Smooth muscle cell (in vitro differentiated cells): ENCODE measurements at regions not wholly inside any gene's neighbourhood (a gene's known extent, or its start where the extent isn't known, plus 50 kb on each side); places are given as distances from the start of the nearest gene placed in this dataset.

Experiments used
- DNase-seq: peaks from one replicate; lab custom pipeline; 2025; ENCODE audit not compliant: unreplicated experiment; lab: John Stamatoyannopoulos, UW
- H2AFZ ChIP-seq: fragments of 200-600 bp; sonication (generic); 2 replicates; pipeline ENCODE4 v1.6.0; 2016; ENCODE audit warnings: antibody characterized with exemption, low read depth, mild to moderate bottlenecking
- H3F3A ChIP-seq: fragments of 200-600 bp; sonication (generic); 2 replicates; pipeline ENCODE4 v1.6.0; 2017; ENCODE audit warnings: antibody characterized with exemption, low read depth
- H3K27ac ChIP-seq: fragments of 200-600 bp; sonication (generic); 2 replicates; pipeline ENCODE4 v1.5.1; 2016; ENCODE audit warnings: low read depth, mild to moderate bottlenecking
- H3K27me3 ChIP-seq: fragments of 200-600 bp; sonication (generic); 2 replicates; pipeline ENCODE4 v1.6.1; 2016; ENCODE audit warnings: low read depth, mild to moderate bottlenecking
- H3K36me3 ChIP-seq: fragments of 200-600 bp; sonication (generic); 2 replicates; pipeline ENCODE4 v1.5.1; 2016; ENCODE audit warnings: low read depth
- H3K4me1 ChIP-seq: fragments of 200-600 bp; sonication (generic); 2 replicates; pipeline ENCODE4 v1.5.1; 2016; ENCODE audit warnings: low read depth
- H3K4me2 ChIP-seq: fragments of 200-600 bp; sonication (generic); 2 replicates; pipeline ENCODE4 v1.6.0; 2016; ENCODE audit warnings: mild to moderate bottlenecking
- H3K4me3 ChIP-seq: fragments of 200-600 bp; sonication (generic); 2 replicates; pipeline ENCODE4 v1.5.1; 2016; ENCODE audit warnings: mild to moderate bottlenecking
- H3K79me2 ChIP-seq: fragments of 200-600 bp; sonication (generic); 2 replicates; pipeline ENCODE4 v1.6.0; 2016; ENCODE audit warnings: low read depth, mild to moderate bottlenecking
- H3K9ac ChIP-seq: fragments of 200-600 bp; sonication (generic); 2 replicates; pipeline ENCODE4 v1.6.0; 2016; ENCODE audit warnings: low read depth
- H3K9me3 ChIP-seq: fragments of 200-600 bp; sonication (generic); replicated peaks from 2 replicates; pipeline ENCODE4 v1.5.1; 2016; ENCODE audit warnings: low read depth
- H4K20me1 ChIP-seq: fragments of 200-600 bp; sonication (generic); 2 replicates; pipeline ENCODE4 v1.6.0; 2016; ENCODE audit warnings: low read depth
- WGBS: methylation state at CpG from one replicate; pipeline ENCODE4 v1.1.7; 2016; ENCODE audit warnings: low lambda C conversion rate; 5-methylcytosine and 5-hydroxymethylcytosine counted together
- TF ChIP-seq, protein P1 (sequence below): fragments of 200-600 bp; sonication (generic); IDR thresholded peaks from 2 replicates; pipeline ENCODE4 v1.5.1; 2017; ENCODE audit warnings: borderline replicate concordance, mild to moderate bottlenecking, antibody characterized with exemption; ENCODE audit not compliant: insufficient read depth, poor library complexity, severe bottlenecking

DNA sequence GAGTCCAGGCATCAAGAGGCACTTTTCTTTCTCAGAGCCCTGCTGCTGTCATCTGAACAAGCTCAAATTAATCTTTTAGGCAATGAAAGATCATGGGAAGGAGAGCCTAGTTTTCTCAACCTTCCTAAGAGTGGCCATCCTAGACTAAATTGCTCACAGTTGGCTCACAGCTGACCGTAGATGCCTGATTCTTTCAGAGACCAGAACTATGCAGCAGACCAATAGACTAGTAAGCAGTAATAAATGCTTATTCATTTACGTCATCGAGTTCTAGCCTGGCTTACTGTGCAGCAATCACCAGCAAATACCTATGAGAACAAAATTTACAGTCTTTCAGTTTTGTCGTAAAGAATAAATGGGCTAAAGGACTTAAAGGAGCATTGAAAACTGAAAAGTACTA is 602.9 kb upstream of the GHITM start:
- Histone ChIP-seq H3K9me3 (no peaks in the 10 kb centered on the region), H3K4me3 (no peak overlapping the region), H3K9ac (no peak overlapping the region), H3K4me2 (peak overlapping the region; percentile 23), H4K20me1 (no peaks in the 10 kb centered on the region), H3K27ac (peak overlapping the region; percentile 68), H3K27me3 (no peaks in the 10 kb centered on the region), H3K4me1 (peaks cover 10% of the 10 kb centered on the region), H2AFZ (no peak overlapping the region), H3F3A (peaks cover 5% of the 10 kb centered on the region), H3K79me2 (no peaks in the 10 kb centered on the region), H3K36me3 (no peaks in the 10 kb centered on the region)
- TF ChIP-seq, protein P1, sequence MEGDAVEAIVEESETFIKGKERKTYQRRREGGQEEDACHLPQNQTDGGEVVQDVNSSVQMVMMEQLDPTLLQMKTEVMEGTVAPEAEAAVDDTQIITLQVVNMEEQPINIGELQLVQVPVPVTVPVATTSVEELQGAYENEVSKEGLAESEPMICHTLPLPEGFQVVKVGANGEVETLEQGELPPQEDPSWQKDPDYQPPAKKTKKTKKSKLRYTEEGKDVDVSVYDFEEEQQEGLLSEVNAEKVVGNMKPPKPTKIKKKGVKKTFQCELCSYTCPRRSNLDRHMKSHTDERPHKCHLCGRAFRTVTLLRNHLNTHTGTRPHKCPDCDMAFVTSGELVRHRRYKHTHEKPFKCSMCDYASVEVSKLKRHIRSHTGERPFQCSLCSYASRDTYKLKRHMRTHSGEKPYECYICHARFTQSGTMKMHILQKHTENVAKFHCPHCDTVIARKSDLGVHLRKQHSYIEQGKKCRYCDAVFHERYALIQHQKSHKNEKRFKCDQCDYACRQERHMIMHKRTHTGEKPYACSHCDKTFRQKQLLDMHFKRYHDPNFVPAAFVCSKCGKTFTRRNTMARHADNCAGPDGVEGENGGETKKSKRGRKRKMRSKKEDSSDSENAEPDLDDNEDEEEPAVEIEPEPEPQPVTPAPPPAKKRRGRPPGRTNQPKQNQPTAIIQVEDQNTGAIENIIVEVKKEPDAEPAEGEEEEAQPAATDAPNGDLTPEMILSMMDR = no peak
- WGBS = 33% methylated on average over 4 of the region's 4 CpGs
- no peak for DNase-seq

DNA sequence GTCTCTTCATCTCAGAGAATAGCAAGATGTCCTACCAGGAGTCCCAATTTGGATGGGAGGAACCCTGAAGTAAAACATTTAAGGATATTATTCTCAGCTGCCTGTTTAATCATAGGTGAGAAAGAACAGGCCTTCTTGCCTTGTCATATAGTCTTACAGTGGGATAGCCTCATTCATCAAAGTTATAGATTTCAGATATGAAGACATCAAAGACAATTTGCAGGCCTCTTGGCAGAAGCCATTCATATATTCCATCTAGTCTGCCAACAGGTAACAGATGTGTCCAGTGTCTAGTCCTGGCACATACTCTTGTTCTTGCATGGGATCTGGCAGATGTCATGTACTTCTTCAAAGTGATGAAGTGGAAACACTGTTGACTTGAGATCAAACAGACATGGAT is 601.3 kb upstream of the GHITM start:
- Histone ChIP-seq H3K36me3 (no peaks in the 10 kb centered on the region), H3F3A (peaks cover 5% of the 10 kb centered on the region), H3K4me1 (peaks cover 18% of the 10 kb centered on the region), H3K9me3 (no peaks in the 10 kb centered on the region), H3K9ac (no peak overlapping the region), H3K4me3 (no peak overlapping the region), H3K27ac (no peak overlapping the region), H3K27me3 (no peaks in the 10 kb centered on the region), H3K4me2 (no peak overlapping the region), H4K20me1 (no peaks in the 10 kb centered on the region), H2AFZ (no peak overlapping the region), H3K79me2 (no peaks in the 10 kb centered on the region)
- DNase-seq = no peak
- TF ChIP-seq, protein P1 = no peak

DNA sequence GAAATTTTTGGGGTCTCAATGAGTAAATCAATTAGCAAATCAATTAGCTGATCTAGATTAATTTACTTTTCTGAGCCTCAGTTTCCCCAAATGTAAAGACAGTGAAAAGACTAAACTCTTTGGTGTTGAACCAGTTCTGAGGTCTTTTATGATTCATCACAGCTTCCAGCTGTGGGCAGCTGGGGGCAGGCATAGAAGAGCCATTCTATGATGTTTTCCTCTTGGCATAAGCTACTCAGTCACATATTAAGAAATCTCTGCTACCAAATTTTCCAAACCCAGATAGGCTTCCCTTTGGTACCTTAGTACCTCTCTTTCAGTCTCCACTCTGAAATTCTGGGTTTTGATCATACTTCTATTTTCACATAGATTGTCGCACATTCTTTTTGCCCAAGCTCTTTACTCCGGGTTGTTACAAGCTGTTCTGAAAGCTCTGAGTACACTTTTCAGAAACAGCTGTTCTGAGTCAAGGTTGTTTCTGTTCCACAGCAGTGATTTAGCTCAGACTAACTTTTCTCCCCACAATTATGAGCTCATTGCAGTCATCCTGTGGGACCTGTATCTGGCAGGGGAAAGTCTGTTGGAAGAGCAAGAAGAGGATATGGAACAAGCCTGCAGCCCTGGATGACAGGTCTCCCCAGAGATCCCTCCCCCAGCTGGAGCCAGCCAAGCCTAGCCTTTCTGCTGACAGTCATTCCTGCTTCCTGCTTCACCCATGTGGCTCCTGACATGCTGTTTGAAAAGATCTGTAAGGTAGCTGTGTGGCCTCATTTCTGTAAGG is 599.6 kb upstream of the GHITM start:
- TF ChIP-seq, protein P1 = no peak
- 44% methylated on average over 2 of the region's 2 CpGs for WGBS
- Histone ChIP-seq H3K27ac (peak overlapping the region; percentile 83), H2AFZ (no peak overlapping the region), H3K4me1 (peaks cover 34% of the 10 kb centered on the region), H3F3A (peaks cover 5% of the 10 kb centered on the region), H3K27me3 (no peaks in the 10 kb centered on the region), H3K9me3 (no peaks in the 10 kb centered on the region), H3K36me3 (no peaks in the 10 kb centered on the region), H3K4me3 (no peak overlapping the region), H3K4me2 (peak overlapping the region; percentile 53), H3K79me2 (no peaks in the 10 kb centered on the region), H4K20me1 (no peaks in the 10 kb centered on the region), H3K9ac (no peak overlapping the region)
- no peak for DNase-seq

DNA sequence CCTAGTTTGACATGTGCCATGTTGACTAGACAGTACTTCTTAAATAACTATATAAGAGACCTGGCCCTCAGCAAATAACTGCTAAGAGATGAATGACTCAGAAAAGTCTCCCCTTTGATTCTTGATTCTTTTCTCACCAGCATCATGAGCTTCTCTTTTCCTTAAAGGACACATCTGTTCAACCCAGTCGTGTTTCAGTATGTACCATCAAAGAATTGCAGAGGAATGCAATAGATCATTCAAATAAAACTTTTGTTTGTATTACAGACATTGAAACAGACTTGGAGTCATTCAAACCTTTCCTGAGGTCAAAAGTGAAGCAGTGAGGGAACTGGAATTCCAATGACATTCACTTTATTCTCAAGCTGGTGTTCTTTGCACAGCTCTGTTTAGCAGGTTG is 598.3 kb upstream of the GHITM start:
- peaks cover 5% of the 10 kb centered on the region for H3F3A ChIP-seq
- no peak overlapping the region for H3K9ac ChIP-seq
- peak overlapping the region; percentile 83 for H3K27ac ChIP-seq

More for the DNA sequence above, 598.3 kb upstream of the GHITM start:
- Histone ChIP-seq H3K4me1 (peaks cover 43% of the 10 kb centered on the region), H3K9me3 (no peaks in the 10 kb centered on the region), H3K4me2 (peak overlapping the region; percentile 53), H3K36me3 (no peaks in the 10 kb centered on the region), H3K4me3 (no peak overlapping the region), H3K27me3 (no peaks in the 10 kb centered on the region), H4K20me1 (no peaks in the 10 kb centered on the region), H3K79me2 (no peaks in the 10 kb centered on the region), H2AFZ (peak overlapping the region; percentile 21)
- TF ChIP-seq, protein P1 = no peak
- no peak for DNase-seq
- 76% methylated on average over 1 of the region's 1 CpG for WGBS
